ENCODE measurements at regions not wholly inside any gene's neighbourhood (a gene's known extent, or its start where the extent isn't known, plus 50 kb on each side); places are given as distances from the start of the nearest gene placed in this dataset.

DNA sequence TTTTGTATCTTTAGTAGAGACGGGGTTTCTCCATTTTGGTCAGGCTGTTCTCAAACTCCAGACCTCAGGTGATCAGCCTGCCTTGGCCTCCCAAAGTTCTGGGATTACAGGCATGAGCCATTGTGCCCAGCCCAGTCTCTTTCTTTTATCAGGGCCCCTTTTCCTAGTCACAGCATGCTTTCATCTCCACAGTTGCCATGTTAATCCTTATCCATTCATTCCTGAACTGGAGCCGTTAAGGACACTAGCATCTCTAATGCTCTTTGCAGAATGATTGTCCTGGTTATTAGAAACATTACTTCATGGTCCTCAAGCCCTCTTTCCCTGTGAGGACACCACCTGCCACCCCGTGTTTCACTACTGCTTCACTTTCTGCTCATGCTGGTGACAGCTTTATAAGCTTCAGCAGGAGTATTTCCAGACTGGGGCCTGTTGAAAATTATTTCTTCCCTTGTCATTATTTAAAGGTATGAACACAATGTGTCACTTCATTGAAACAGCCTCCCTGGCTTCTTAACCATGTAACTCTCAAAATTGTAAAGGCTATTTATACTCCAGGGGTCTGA is 313.9 kb downstream of the BMPER start:
- intact Hi-C loops (cut with micrococcal nuclease) (no loop called here), in situ Hi-C loops (cut with MboI) (no loop called here)
- no peak overlapping the region for H3K4me2 ChIP-seq (ENCODE audit: insufficient read depth, low read length)
- no peaks in the 10 kb centered on the region for H3K4me1 ChIP-seq (replicated peaks in 1 of 2; ENCODE audit: control insufficient read depth in 2 of 2, insufficient read depth in 2 of 2, low read length in 2 of 2)
- H3K4me3 ChIP-seq: no peak overlapping the region
- POLR2A ChIA-PET: no interaction called here
- H3K9me1 ChIP-seq (ENCODE audit: control insufficient read depth, insufficient read depth, low read length): no peaks in the 10 kb centered on the region
- H3K36me3 ChIP-seq (ENCODE audit: control insufficient read depth, insufficient read depth, low read length): no peaks in the 10 kb centered on the region
- 3% methylated on average over 3 of the region's 3 CpGs for WGBS (ENCODE audit: insufficient coverage, low coverage, missing lambda C conversion rate)
- H3K79me2 ChIP-seq (ENCODE audit: control insufficient read depth, insufficient read depth, low read length): no peaks in the 10 kb centered on the region
- H3K9ac ChIP-seq (ENCODE audit: insufficient read depth in 1 of 2, low read depth in 2 of 2, low read length in 2 of 2): no peak overlapping the region
- H2AFZ ChIP-seq (ENCODE audit: low read depth, low read length): no peak overlapping the region
- H3K9me3 ChIP-seq (replicated peaks; ENCODE audit: control insufficient read depth, insufficient read depth, low read depth, low read length): no peaks in the 10 kb centered on the region
- DNase-seq (ENCODE audit: extremely low read depth in 1 of 4, low spot score in 3 of 4) (no peak), FAIRE-seq (no peak), ATAC-seq (no peak)
- CTCF ChIA-PET (ENCODE audit: low intra/inter-chr PET ratio): no interaction called here
- TF ChIP-seq NEUROD1 (IDR thresholded peaks at IDR 0.05; ENCODE audit: borderline replicate concordance, low read depth, low read length, partially characterized antibody) (no peak), PTBP1 (IDR thresholded peaks at IDR 0.05; ENCODE audit: low read depth, low read length) (no peak), FOXK2 (conservative IDR thresholded peaks at IDR 0.05 in 1 of 2, IDR thresholded peaks at IDR 0.05 in 1 of 2; ENCODE audit: low read depth in 2 of 2) (no peak), HMGXB4 (CRISPR knock-in tag; IDR thresholded peaks at IDR 0.05) (no peak), E4F1 (CRISPR knock-in tag; IDR thresholded peaks at IDR 0.05; ENCODE audit: borderline replicate concordance) (no peak), PHB (CRISPR knock-in tag; IDR thresholded peaks at IDR 0.05) (no peak), ZNF766 (CRISPR knock-in tag; conservative IDR thresholded peaks at IDR 0.05) (no peak), SOX6 (IDR thresholded peaks at IDR 0.05) (no peak), ZNF764 (CRISPR knock-in tag; IDR thresholded peaks at IDR 0.05; ENCODE audit: low read depth) (no peak)
- TF ChIP-seq, protein P1, sequence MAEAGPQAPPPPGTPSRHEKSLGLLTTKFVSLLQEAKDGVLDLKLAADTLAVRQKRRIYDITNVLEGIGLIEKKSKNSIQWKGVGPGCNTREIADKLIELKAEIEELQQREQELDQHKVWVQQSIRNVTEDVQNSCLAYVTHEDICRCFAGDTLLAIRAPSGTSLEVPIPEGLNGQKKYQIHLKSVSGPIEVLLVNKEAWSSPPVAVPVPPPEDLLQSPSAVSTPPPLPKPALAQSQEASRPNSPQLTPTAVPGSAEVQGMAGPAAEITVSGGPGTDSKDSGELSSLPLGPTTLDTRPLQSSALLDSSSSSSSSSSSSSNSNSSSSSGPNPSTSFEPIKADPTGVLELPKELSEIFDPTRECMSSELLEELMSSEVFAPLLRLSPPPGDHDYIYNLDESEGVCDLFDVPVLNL (CRISPR knock-in tag; IDR thresholded peaks at IDR 0.05; ENCODE audit: low read depth): no peak
- no peaks in the 10 kb centered on the region for H4K20me1 ChIP-seq (replicated peaks; ENCODE audit: control insufficient read depth, insufficient read depth, low read length)
- BruUV-seq (replicated peaks): no TSS peak
- H3K27me3 ChIP-seq (ENCODE audit: control insufficient read depth in 2 of 2, insufficient read depth in 2 of 2, low read length in 2 of 2): no peaks in the 10 kb centered on the region
- no peak overlapping the region for H3K27ac ChIP-seq (ENCODE audit: extremely low read depth, low read depth, low read length)
